GM21576 (cell line): ENCODE measurements at regions not wholly inside any gene's neighbourhood (a gene's known extent, or its start where the extent isn't known, plus 50 kb on each side); places are given as distances from the start of the nearest gene placed in this dataset.
"Not testable (repeated sequence)": the region's sequence is repeated elsewhere in the genome, so short reads cannot be mapped to it uniquely, and the experiment has no call there.

Source experiments
- ATAC-seq: cut with Tn5 transposase; IDR thresholded peaks from one replicate; pipeline ENCODE4 v1.9.1; 2021; ENCODE audit warnings: mild to moderate bottlenecking, moderate library complexity; ENCODE audit not compliant: unreplicated experiment

DNA sequence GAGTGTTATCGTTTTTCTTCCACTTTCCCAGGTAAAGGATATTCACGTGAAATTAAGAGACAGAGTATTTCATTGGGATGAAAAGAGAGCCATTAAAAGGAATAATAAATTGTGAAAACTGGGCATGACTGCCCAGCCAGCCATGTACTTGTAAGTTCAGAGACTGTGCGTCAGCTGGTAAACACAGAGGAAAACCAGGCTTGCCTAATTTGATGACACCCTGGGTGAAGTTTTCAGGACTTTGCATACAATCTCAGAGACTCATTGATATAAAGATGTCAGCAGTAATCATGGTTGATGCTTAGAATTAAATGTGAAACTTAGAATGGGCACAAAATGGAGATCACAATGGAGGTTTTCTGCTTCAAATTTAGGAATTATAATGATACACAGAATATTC, 153.5 kb upstream of the ZEB2 start:
- no peak for ATAC-seq

DNA sequence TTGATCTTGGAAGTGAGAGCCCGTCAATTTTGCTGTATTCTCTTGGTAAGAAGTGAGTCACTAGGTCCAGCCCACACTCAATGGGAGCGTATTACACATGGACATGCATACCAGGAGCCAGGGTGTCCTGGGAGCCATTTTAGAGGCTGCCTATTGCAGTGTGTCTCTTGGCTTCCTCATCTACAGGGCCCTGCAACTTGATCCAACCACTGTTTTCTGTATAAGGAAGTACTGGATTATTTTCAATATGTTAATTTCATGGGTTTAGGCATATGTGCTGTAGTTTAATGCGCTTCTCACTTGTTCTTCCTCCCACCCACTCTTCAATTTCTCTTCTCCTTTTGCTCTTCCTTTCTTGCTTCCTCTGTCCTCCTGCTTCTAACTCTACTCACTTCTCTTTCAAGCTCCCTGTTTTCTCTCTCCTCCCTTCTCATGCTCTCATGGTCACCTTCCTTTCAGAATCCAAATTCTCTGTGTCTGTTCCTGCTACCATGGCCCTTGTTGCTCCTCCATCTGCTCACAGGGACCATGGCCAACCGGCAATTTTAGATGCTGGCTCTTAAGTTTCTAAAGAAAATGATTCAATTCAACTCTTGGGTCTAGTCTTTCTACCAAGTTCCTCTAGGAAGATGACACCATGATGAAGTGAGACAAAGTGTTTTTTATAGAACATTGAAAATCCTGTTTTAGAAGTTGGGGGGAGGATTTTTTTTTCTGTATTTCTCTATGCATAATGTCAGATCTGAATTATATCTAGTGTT, 152.0 kb upstream of the ZEB2 start:
- no peak for ATAC-seq

- ATAC-seq, result no peak
Measured at GRCh38 chr2:144670738-144671137, 150.8 kb upstream of the ZEB2 start.

GRCh38 chr2:144670080-144670479, 150.2 kb upstream of the ZEB2 start:
- ATAC-seq, result no peak

GRCh38 chr2:144669196-144669987, 149.5 kb upstream of the ZEB2 start:
- ATAC-seq, result no peak

DNA sequence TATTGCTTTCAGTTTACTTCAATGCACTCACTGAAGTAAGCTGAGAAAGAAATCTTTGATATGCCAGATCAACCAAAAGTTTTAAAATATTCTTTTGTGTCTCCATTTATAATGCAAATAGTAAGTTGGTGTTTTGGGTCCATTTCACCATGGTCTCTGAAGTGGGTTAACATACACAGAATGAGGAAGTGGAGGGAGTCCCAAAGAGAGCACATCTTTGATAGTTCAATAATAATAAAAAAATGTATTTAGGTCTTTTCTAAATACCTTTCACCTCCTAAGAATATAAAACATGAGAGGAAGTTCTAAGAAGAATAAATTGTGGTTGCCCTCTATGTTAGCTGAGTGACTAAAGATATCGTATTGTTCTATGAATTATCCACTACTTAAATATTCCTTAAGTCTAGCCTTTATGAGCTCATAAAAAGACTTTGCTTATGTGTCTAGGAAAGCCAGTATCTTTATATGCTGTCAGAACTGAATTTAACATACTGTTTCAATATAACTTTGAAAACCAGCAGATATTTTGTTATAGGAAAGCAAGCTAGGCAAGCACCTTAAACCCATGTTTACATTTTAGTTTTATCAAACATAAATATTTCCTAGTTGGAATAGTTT, 148.7 kb upstream of the ZEB2 start:
- no peak for ATAC-seq

GRCh38 chr2:144666032-144666431, 146.1 kb upstream of the ZEB2 start:
- no peak for ATAC-seq

GRCh38 chr2:144663207-144663606, 143.3 kb upstream of the ZEB2 start:
- no peak for ATAC-seq

- ATAC-seq, result no peak
Measured at GRCh38 chr2:144660518-144661316, 140.8 kb upstream of the ZEB2 start.

DNA sequence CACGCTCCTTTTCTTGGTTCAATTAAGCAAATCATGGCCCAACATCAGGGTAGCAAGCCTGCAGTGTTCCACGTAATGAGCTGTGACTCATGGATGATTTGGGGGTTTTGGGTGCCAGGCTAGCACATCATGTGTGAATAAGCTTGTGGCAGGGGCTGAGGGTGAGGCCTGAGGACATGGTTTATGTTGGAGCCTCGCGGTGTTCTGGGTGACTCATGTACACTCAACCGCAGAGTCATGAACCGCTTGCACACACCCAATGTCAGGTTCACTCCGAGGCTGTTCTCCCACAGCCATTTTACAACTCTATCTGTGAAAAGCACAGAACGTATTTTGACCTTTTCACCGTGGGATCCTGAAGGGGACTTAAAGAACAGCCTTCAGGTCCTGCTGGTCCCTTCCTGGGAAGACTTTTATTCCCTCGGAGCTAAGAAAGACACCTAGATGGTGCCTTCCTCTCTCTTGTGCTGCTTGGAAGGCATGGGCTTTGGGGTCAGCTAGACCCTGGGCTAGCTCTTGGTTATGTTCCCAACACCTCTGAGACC, 139.9 kb upstream of the ZEB2 start:
- no peak for ATAC-seq

DNA sequence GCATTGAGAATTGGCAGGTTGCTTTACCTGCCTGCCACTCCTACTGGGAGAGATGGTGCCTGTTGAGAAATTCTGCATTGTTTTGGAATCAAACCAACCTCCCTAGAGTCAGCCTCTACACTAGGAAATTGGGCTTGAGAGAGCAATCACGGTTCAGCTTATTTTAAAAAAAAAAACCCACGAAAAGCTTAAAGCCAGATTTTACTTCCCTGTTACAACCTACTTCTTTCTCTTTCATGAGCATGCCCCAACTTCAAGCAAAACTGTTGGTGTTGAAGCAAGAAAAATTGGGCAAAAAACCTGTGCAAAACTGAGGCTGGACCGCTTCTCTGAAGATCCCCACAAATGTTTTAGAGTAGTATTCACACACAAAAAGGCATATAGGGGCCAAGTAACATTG, 134.6 kb upstream of the ZEB2 start:
- ATAC-seq, result no peak

DNA sequence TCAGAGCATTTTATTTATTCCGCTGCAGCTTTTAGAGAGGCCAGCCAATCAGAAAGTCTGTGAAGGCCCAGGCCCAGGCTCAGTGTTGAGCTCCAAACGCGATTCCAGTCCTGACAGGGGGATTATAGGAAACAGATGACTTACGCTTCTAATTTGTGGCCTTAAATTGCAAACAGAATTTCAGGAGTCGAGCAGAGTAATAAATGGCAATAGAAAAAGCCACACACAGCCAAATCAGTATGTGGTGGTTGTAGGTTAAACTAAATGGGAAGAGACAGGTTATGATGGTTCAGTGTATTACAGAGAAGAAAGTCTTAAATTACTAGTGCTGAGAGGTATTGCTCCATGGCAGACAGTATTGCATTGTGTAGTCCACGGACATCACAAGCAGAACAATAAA, 131.0 kb upstream of the ZEB2 start:
- no peak for ATAC-seq

DNA sequence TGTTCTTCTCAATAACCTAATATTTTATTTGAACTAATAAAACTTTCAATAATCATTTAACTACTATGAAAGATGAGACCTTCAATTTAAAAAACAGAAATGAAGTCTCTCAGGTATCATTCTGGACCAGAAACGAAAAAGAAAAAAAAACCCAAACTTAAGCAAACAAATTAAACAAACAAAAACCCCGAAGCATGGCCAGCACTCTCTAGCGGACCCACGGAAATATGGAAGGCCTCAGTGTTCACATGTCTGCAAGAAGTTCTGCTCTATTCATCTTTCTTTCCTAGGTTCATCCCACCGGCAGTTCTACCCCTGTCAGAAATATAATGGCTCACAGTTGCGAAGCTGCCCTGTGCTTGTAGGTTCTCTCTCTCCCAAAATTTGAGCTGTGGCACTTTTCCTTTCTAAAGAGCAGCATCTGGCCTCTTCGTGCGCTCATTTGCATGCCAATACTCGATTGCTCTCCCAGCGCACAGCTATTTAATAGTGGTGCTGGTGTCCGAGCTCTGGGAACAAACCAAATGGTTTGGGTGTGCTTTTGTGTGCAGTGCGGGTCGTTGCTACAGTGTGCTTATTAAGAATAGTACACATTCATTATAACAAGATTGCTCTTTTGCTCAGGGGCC, 129.0 kb upstream of the ZEB2 start:
- ATAC-seq, result no peak

- no peak for ATAC-seq
Measured at GRCh38 chr2:144645083-144645778, 125.3 kb upstream of the ZEB2 start.

- ATAC-seq, result no peak
Measured at GRCh38 chr2:144644549-144644948, 124.6 kb upstream of the ZEB2 start.

DNA sequence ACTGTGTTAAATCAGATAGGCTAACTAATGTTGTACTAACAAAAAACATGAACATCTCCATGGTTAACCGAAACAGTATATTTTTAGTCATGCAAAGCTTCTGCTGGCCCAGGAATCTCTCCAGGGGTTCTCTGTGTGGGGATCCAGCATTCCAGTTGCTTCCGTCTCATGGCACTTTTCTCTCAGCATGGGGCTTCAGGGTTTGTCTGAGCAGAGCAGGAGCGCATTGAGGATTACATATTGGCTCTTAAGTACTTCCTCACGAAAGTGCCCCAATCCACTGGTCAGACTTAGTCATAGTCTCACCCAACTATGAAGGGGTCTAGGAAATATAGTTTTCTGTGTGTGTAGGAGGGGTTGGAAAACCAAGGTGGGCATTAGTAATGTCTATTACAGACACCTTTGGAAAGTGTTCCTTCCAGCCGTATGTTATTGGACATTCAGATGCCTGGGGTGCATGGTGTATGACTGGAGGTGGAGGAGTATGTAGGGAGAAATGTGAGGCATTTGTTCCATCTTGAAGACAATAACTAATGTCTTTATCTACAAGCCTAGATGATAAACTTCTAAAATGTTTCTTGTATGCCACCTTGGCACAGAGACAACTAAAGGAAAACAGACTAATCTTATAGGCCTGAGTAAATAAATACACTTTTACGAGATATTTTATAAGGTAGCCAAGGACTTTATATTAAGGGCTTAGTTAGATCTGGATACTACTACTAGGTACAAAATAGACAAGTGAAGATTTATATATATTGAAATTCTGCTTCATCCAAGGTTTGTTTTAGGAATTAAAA, 123.8 kb upstream of the ZEB2 start:
- ATAC-seq, result no peak

DNA sequence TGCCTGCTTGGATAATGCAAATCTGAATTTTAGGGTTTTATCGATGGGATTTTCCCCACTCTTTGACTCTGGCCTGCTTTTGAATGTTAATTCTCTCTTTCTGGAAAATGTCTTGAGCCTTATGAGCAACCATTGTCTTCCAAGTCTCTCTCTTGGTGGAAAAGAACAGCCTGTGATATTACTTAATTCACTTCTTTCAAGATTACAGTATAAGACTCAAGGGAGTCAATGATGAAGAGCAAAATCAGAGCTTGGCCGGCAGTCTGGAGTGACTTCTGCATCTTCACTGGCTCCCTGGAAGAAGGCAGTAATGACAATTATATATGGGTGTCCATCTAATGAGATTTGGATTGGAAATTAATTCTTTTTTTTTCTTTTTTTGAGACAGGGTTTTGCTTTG, 122.9 kb upstream of the ZEB2 start:
- ATAC-seq, result no peak

DNA sequence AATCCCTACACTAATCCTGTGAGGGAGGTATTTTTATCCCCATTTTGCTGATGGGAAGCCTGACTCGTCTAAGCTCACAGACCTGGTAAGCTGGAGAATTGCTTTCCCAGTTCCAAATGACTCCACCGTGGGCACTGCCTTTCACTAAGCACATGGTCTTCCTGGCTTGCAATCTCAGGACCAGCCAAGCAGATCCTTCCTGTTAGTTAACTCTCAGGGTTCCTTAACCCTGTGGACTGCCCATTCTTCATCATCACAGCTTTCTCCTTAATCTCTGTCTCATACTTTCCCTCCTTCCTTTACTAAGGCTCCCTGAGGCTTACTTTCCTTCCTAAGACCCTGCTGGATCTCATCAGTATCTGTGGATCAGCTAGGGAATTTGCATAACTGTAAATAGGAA, 122.2 kb upstream of the ZEB2 start:
- no peak for ATAC-seq

DNA sequence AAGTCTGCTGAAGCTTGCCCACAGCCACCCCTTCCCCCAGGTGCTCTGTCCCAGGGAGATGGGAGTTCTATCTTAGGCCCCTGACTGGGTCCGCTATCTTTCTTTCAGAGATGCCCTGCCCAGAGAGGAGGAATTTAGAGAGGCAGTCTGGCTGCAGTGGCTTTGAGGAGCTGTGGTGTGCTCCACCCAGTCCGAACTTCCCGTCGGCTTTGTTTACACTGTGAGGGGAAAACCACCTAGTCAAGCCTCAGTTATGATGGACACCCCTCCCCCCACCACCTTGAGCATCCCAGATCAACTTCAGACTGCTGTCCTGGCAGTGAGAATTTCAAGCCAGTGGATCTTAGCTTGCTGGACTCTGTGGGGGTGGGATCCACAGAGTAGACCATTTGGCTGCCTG, 118.3 kb upstream of the ZEB2 start:
- not testable (repeated sequence) for ATAC-seq
